GM12878 (cell line): ENCODE measurements at regions not wholly inside any gene's neighbourhood (a gene's known extent, or its start where the extent isn't known, plus 50 kb on each side); places are given as distances from the start of the nearest gene placed in this dataset.

Source experiments
- ATAC-seq: fragments of 200-7000 bp; cut with Tn5 transposase; 3 replicates; pipeline ENCODE4 v1.9.1; 2020; ENCODE audit warnings: mild to moderate bottlenecking, moderate library complexity
- BruUV-seq: library from RNA; stranded (reverse); fragments of 400-500 nt; replicated peaks from 2 replicates; lab custom pipeline; 2021; lab: Mats Ljungman, UMichigan
- CTCF ChIA-PET: fragments of 300-600 bp; sonication (Branson Sonifier 250); formaldehyde crosslinking; extraction: SDS; loops from one replicate; lab custom pipeline; 2021; ENCODE audit warnings: inconsistent platforms; lab: Yijun Ruan, JAX
- POLR2A ChIA-PET: fragments of 350-600 bp; formaldehyde crosslinking; extraction: SDS; loops from one replicate; lab custom pipeline; 2021; ENCODE audit warnings: inconsistent platforms; lab: Charles Lee
- RAD21 ChIA-PET: fragments of 300-600 bp; sonication (Branson Sonifier 250); formaldehyde crosslinking; loops from one replicate; lab custom pipeline; 2023; ENCODE audit warnings: antibody characterized with exemption; ENCODE audit not compliant: unreplicated experiment; lab: Charles Lee
- SMC1A ChIA-PET: fragments of 300-600 bp; sonication (Branson Sonifier 250); formaldehyde crosslinking; loops from one replicate; lab custom pipeline; 2023; ENCODE audit not compliant: unreplicated experiment, uncharacterized antibody; lab: Charles Lee
- DNase-seq: peaks from one replicate; pipeline ENCODE4 v3.0.0-alpha.2; 2011; ENCODE audit warnings: low read depth, low spot score
- FAIRE-seq: peaks from 3 replicates; lab custom pipeline; 2011; peaks lifted over from hg19 to GRCh38; lab: Jason Lieb, UNC
- H2AFZ ChIP-seq: 2 replicates; pipeline ENCODE4 v1.6.0; 2011; ENCODE audit warnings: low read depth, low read length, control low read depth; ENCODE audit not compliant: control insufficient read depth
- H3K27ac ChIP-seq: 2 replicates; pipeline ENCODE4 v1.5.1; 2011; ENCODE audit warnings: control low read depth; ENCODE audit not compliant: control insufficient read depth, insufficient read depth
- H3K27me3 ChIP-seq, 2 experiments: replicated peaks in 1 of 2; 2 replicates each; pipeline versions ENCODE4 v1.6.0 to v1.6.1; 2011; ENCODE audit warnings: low read length in 1 of 2; ENCODE audit not compliant: control insufficient read depth in 2 of 2, insufficient read depth in 2 of 2
- H3K36me3 ChIP-seq, 2 experiments: 2 replicates each; pipeline ENCODE4 v1.5.1; 2011; ENCODE audit warnings: low read length in 1 of 2; ENCODE audit not compliant: control insufficient read depth in 2 of 2, insufficient read depth in 2 of 2
- H3K4me1 ChIP-seq: 2 replicates; pipeline ENCODE4 v1.6.1; 2011; ENCODE audit warnings: mild to moderate bottlenecking, low read length, moderate library complexity, mixed read lengths; ENCODE audit not compliant: control insufficient read depth, insufficient read depth
- H3K4me2 ChIP-seq: 2 replicates; pipeline ENCODE4 v1.6.0; 2011; ENCODE audit warnings: control low read depth; ENCODE audit not compliant: control insufficient read depth, insufficient read depth
- H3K4me3 ChIP-seq: fragments of 200-600 bp; sonication (generic); 2 replicates; pipeline ENCODE4 v1.5.1; 2016
- H3K79me2 ChIP-seq: 2 replicates; pipeline ENCODE4 v1.6.0; 2011; ENCODE audit warnings: low read length; ENCODE audit not compliant: control insufficient read depth, insufficient read depth
- H3K9ac ChIP-seq: 2 replicates; pipeline ENCODE4 v1.8.0; 2011; ENCODE audit warnings: low read length, control low read depth, mixed read lengths; ENCODE audit not compliant: control insufficient read depth, insufficient read depth
- H3K9me3 ChIP-seq: replicated peaks from 3 replicates; pipeline ENCODE4 v1.5.1; 2011; ENCODE audit warnings: mild to moderate bottlenecking, low read length; ENCODE audit not compliant: control insufficient read depth, insufficient read depth
- H4K20me1 ChIP-seq: 2 replicates; pipeline ENCODE4 v1.6.0; 2011; ENCODE audit not compliant: control insufficient read depth, insufficient read depth
- BCL11A ChIP-seq: IDR thresholded peaks from 2 replicates; pipeline ENCODE4 v1.6.1; 2011; ENCODE audit warnings: low read depth, low read length
- CBX5 ChIP-seq: sonication (generic); IDR thresholded peaks from 2 replicates; pipeline ENCODE4 v1.6.1; 2016; ENCODE audit warnings: low read depth, moderate library complexity, mild to moderate bottlenecking, inconsistent platforms
- EZH2 ChIP-seq: IDR thresholded peaks from 2 replicates; pipeline ENCODE4 v1.6.1; 2012; ENCODE audit warnings: low read depth, mild to moderate bottlenecking, control low read depth, inconsistent platforms, low read length, borderline replicate concordance; ENCODE audit not compliant: control insufficient read depth
- MEF2A ChIP-seq: IDR thresholded peaks from 2 replicates; pipeline ENCODE4 v1.6.1; 2011; ENCODE audit warnings: low read depth, mild to moderate bottlenecking, low read length, moderate library complexity; ENCODE audit not compliant: insufficient read depth
- MYC ChIP-seq: IDR thresholded peaks from 2 replicates; pipeline ENCODE4 v1.6.1; 2011; ENCODE audit warnings: mild to moderate bottlenecking, low read length, moderate library complexity, inconsistent platforms; ENCODE audit not compliant: insufficient read depth, insufficient replicate concordance, insufficient read length, severe bottlenecking
- NR2C1 ChIP-seq: fragments of 450-650 bp; IDR thresholded peaks from 2 replicates; pipeline ENCODE4 v1.6.1; 2017; ENCODE audit warnings: antibody characterized with exemption, mild to moderate bottlenecking, moderate library complexity
- PRDM15 ChIP-seq: fragments of 450-650 bp; formaldehyde crosslinking; IDR thresholded peaks from 2 replicates; pipeline ENCODE4 v1.4.0; 2020; ENCODE audit warnings: mild to moderate bottlenecking, moderate library complexity
- TAF1 ChIP-seq: IDR thresholded peaks from 2 replicates; pipeline ENCODE4 v1.6.1; 2011; ENCODE audit warnings: mild to moderate bottlenecking, low read depth, low read length, borderline replicate concordance
- TBL1XR1 ChIP-seq: IDR thresholded peaks from 2 replicates; pipeline ENCODE4 v1.6.1; 2012; ENCODE audit warnings: low read depth, low read length, improper control_type of control experiment
- WGBS: methylation state at CpG from one replicate; pipeline ENCODE4 v1.1.6; 2016; ENCODE audit warnings: low lambda C conversion rate; ENCODE audit not compliant: insufficient replicate concordance, insufficient coverage; ENCODE audit errors: missing lambda C conversion rate; 5-methylcytosine and 5-hydroxymethylcytosine counted together
- in situ Hi-C: fragments of 300-500 bp; cut with MboI; formaldehyde crosslinking; loops from 9 replicates; pipeline ENCODE4 v1.14.3; 2018; ENCODE audit warnings: mixed read lengths
- intact Hi-C: fragments of 100-400 bp; cut with micrococcal nuclease; formaldehyde crosslinking; loops from one replicate; pipeline ENCODE4 v1.14.2; 2022; ENCODE audit not compliant: unreplicated experiment
- TF ChIP-seq, protein P1 (sequence below): fragments of 450-650 bp; conservative IDR thresholded peaks from 2 replicates; pipeline ENCODE4 v1.6.1; 2017; ENCODE audit warnings: mild to moderate bottlenecking, moderate library complexity
- TF ChIP-seq, protein P2 (sequence below), 3 experiments: IDR thresholded peaks in 2 of 3; conservative IDR thresholded peaks in 1 of 3; 2 replicates each; pipeline ENCODE4 v1.5.1; 2011; ENCODE audit warnings: low read depth in 3 of 3, low read length in 3 of 3, mild to moderate bottlenecking in 3 of 3, control low read depth in 2 of 3, moderate library complexity in 2 of 3, inconsistent platforms in 1 of 3, mixed read lengths in 1 of 3; ENCODE audit not compliant: control insufficient read depth in 2 of 3, insufficient read depth in 1 of 3; ENCODE audit errors: extremely low read depth in 1 of 3
- TF ChIP-seq, protein P3 (sequence below): fragments of 450-650 bp; IDR thresholded peaks from 2 replicates; pipeline ENCODE4 v1.6.1; 2017; ENCODE audit warnings: mild to moderate bottlenecking, moderate library complexity

GRCh38 chr14:85471744-85472143 is 58.2 kb upstream of the FLRT2 start:
- in situ Hi-C loops = no loop called here
- no peak for ATAC-seq
- Histone ChIP-seq H3K9me3 (no peaks in the 10 kb centered on the region), H3K79me2 (no peaks in the 10 kb centered on the region), H2AFZ (no peak overlapping the region), H3K27me3 (no peaks in the 10 kb centered on the region), H3K4me1 (no peaks in the 10 kb centered on the region), H3K4me2 (no peak overlapping the region), H3K36me3 (no peaks in the 10 kb centered on the region), H4K20me1 (no peaks in the 10 kb centered on the region), H3K4me3 (no peak overlapping the region), H3K27ac (no peak overlapping the region), H3K9ac (no peak overlapping the region)
- RAD21 ChIA-PET = no interaction called here
- POLR2A ChIA-PET = no interaction called here
- BruUV-seq = no TSS peak
- WGBS = 12% methylated on average over 4 of the region's 4 CpGs
- SMC1A ChIA-PET = no interaction called here
- CTCF ChIA-PET = no interaction called here
- no peak for DNase-seq
- FAIRE-seq = no peak
- intact Hi-C loops = no loop called here
- TF ChIP-seq PRDM15 (CRISPR knock-in tag) = no peak
- TF ChIP-seq MEF2A = no peak
- TF ChIP-seq CBX5 = no peak
- TF ChIP-seq, protein P1, sequence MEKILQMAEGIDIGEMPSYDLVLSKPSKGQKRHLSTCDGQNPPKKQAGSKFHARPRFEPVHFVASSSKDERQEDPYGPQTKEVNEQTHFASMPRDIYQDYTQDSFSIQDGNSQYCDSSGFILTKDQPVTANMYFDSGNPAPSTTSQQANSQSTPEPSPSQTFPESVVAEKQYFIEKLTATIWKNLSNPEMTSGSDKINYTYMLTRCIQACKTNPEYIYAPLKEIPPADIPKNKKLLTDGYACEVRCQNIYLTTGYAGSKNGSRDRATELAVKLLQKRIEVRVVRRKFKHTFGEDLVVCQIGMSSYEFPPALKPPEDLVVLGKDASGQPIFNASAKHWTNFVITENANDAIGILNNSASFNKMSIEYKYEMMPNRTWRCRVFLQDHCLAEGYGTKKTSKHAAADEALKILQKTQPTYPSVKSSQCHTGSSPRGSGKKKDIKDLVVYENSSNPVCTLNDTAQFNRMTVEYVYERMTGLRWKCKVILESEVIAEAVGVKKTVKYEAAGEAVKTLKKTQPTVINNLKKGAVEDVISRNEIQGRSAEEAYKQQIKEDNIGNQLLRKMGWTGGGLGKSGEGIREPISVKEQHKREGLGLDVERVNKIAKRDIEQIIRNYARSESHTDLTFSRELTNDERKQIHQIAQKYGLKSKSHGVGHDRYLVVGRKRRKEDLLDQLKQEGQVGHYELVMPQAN = no peak
- no peak for TF ChIP-seq TAF1
- TF ChIP-seq NR2C1 = no peak
- TF ChIP-seq MYC = no peak
- TF ChIP-seq, protein P2, sequence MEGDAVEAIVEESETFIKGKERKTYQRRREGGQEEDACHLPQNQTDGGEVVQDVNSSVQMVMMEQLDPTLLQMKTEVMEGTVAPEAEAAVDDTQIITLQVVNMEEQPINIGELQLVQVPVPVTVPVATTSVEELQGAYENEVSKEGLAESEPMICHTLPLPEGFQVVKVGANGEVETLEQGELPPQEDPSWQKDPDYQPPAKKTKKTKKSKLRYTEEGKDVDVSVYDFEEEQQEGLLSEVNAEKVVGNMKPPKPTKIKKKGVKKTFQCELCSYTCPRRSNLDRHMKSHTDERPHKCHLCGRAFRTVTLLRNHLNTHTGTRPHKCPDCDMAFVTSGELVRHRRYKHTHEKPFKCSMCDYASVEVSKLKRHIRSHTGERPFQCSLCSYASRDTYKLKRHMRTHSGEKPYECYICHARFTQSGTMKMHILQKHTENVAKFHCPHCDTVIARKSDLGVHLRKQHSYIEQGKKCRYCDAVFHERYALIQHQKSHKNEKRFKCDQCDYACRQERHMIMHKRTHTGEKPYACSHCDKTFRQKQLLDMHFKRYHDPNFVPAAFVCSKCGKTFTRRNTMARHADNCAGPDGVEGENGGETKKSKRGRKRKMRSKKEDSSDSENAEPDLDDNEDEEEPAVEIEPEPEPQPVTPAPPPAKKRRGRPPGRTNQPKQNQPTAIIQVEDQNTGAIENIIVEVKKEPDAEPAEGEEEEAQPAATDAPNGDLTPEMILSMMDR (IDR thresholded peaks at IDR 0.05 in 2 of 3, conservative IDR thresholded peaks at IDR 0.05 in 1 of 3; ENCODE audit: control insufficient read depth in 2 of 3, extremely low read depth in 1 of 3, insufficient read depth in 1 of 3, low read depth in 3 of 3, low read length in 3 of 3) = no peak
- TF ChIP-seq EZH2 = no peak
- no peak for TF ChIP-seq TBL1XR1
- TF ChIP-seq, protein P3, sequence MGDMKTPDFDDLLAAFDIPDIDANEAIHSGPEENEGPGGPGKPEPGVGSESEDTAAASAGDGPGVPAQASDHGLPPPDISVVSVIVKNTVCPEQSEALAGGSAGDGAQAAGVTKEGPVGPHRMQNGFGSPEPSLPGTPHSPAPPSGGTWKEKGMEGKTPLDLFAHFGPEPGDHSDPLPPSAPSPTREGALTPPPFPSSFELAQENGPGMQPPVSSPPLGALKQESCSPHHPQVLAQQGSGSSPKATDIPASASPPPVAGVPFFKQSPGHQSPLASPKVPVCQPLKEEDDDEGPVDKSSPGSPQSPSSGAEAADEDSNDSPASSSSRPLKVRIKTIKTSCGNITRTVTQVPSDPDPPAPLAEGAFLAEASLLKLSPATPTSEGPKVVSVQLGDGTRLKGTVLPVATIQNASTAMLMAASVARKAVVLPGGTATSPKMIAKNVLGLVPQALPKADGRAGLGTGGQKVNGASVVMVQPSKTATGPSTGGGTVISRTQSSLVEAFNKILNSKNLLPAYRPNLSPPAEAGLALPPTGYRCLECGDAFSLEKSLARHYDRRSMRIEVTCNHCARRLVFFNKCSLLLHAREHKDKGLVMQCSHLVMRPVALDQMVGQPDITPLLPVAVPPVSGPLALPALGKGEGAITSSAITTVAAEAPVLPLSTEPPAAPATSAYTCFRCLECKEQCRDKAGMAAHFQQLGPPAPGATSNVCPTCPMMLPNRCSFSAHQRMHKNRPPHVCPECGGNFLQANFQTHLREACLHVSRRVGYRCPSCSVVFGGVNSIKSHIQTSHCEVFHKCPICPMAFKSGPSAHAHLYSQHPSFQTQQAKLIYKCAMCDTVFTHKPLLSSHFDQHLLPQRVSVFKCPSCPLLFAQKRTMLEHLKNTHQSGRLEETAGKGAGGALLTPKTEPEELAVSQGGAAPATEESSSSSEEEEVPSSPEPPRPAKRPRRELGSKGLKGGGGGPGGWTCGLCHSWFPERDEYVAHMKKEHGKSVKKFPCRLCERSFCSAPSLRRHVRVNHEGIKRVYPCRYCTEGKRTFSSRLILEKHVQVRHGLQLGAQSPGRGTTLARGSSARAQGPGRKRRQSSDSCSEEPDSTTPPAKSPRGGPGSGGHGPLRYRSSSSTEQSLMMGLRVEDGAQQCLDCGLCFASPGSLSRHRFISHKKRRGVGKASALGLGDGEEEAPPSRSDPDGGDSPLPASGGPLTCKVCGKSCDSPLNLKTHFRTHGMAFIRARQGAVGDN = no peak
- TF ChIP-seq BCL11A = no peak
